Fibroblast of lung (primary cell): ENCODE measurements at regions not wholly inside any gene's neighbourhood (a gene's known extent, or its start where the extent isn't known, plus 50 kb on each side); places are given as distances from the start of the nearest gene placed in this dataset.
"Not testable (repeated sequence)": the region's sequence is repeated elsewhere in the genome, so short reads cannot be mapped to it uniquely, and the experiment has no call there.

Experiments used
- DNase-seq, 2 donors: peaks; one replicate each; pipeline versions ENCODE4 v3.0.0 to v3.0.0-alpha.2; 2010; ENCODE audit warnings: low read depth in 2 of 2
- H2AFZ ChIP-seq: 2 replicates; pipeline ENCODE4 v1.5.1; 2012; ENCODE audit warnings: low read length, control low read depth, inconsistent platforms
- H3K27ac ChIP-seq: 2 replicates; pipeline ENCODE4 v1.5.1; 2011; ENCODE audit warnings: low read length, control low read depth; ENCODE audit not compliant: insufficient read depth
- H3K27me3 ChIP-seq: 2 replicates; pipeline ENCODE4 v1.5.1; 2011; ENCODE audit warnings: mild to moderate bottlenecking, low read length; ENCODE audit not compliant: control insufficient read depth, insufficient read depth
- H3K36me3 ChIP-seq: 2 replicates; pipeline ENCODE4 v1.5.1; 2011; ENCODE audit warnings: low read length; ENCODE audit not compliant: control insufficient read depth, insufficient read depth
- H3K4me1 ChIP-seq: 2 replicates; pipeline ENCODE4 v1.5.1; 2011; ENCODE audit warnings: low read length; ENCODE audit not compliant: control insufficient read depth, insufficient read depth; ENCODE audit errors: extremely low read depth
- H3K4me2 ChIP-seq: 2 replicates; pipeline ENCODE4 v1.5.1; 2011; ENCODE audit warnings: low read length, control low read depth; ENCODE audit not compliant: insufficient read depth; ENCODE audit errors: extremely low read depth
- H3K4me3 ChIP-seq, 4 experiments: fragments of 200-600 bp in 1 of 4; sonication (generic) in 1 of 4; replicated peaks in 1 of 4; 2 replicates each; pipeline ENCODE4 v1.5.1; 2011 to 2016; ENCODE audit warnings: low read length in 4 of 4, low read depth in 3 of 4, mild to moderate bottlenecking in 3 of 4, control low read depth in 2 of 4, inconsistent platforms in 1 of 4, mixed read lengths in 1 of 4; ENCODE audit not compliant: insufficient read depth in 1 of 4; ENCODE audit errors: control extremely low read depth in 1 of 4
- H3K79me2 ChIP-seq: 2 replicates; pipeline ENCODE4 v1.5.1; 2012; ENCODE audit warnings: mild to moderate bottlenecking, low read length, inconsistent platforms; ENCODE audit not compliant: control insufficient read depth, insufficient read depth
- H3K9ac ChIP-seq: 2 replicates; pipeline ENCODE4 v1.5.1; 2011; ENCODE audit warnings: mild to moderate bottlenecking, low read length, control low read depth; ENCODE audit not compliant: insufficient read depth
- H3K9me3 ChIP-seq: 2 replicates; pipeline ENCODE4 v1.5.1; 2012; ENCODE audit warnings: low read depth, low read length; ENCODE audit not compliant: control insufficient read depth, insufficient read depth
- H4K20me1 ChIP-seq: 2 replicates; pipeline ENCODE4 v1.5.1; 2011; ENCODE audit warnings: low read length; ENCODE audit not compliant: control insufficient read depth, insufficient read depth; ENCODE audit errors: extremely low read depth
- EZH2 ChIP-seq: IDR thresholded peaks from 2 replicates; pipeline ENCODE4 v1.5.1; 2012; ENCODE audit warnings: low read length, control low read depth, mild to moderate bottlenecking; ENCODE audit errors: missing control alignments
- TF ChIP-seq, protein P1 (sequence below), 2 donors: IDR thresholded peaks in 1 of 2; conservative IDR thresholded peaks in 1 of 2; 1 replicate in 1 of 2; 2 replicates in 1 of 2; pipeline ENCODE4 v1.5.1; 2011 to 2012; ENCODE audit warnings: low read length in 2 of 2, control low read depth in 1 of 2, inconsistent platforms in 1 of 2, low read depth in 1 of 2, mild to moderate bottlenecking in 1 of 2

- TF ChIP-seq, protein P1, sequence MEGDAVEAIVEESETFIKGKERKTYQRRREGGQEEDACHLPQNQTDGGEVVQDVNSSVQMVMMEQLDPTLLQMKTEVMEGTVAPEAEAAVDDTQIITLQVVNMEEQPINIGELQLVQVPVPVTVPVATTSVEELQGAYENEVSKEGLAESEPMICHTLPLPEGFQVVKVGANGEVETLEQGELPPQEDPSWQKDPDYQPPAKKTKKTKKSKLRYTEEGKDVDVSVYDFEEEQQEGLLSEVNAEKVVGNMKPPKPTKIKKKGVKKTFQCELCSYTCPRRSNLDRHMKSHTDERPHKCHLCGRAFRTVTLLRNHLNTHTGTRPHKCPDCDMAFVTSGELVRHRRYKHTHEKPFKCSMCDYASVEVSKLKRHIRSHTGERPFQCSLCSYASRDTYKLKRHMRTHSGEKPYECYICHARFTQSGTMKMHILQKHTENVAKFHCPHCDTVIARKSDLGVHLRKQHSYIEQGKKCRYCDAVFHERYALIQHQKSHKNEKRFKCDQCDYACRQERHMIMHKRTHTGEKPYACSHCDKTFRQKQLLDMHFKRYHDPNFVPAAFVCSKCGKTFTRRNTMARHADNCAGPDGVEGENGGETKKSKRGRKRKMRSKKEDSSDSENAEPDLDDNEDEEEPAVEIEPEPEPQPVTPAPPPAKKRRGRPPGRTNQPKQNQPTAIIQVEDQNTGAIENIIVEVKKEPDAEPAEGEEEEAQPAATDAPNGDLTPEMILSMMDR (conservative IDR thresholded peaks at IDR 0.05 in 1 of 2, IDR thresholded peaks at IDR 0.05 in 1 of 2; ENCODE audit: low read depth in 1 of 2, low read length in 2 of 2) = no peak
- TF ChIP-seq EZH2 = no peak
- Histone ChIP-seq H3K27ac (no peak overlapping the region), H3K79me2 (no peaks in the 10 kb centered on the region), H3K4me2 (no peak overlapping the region), H3K27me3 (no peaks in the 10 kb centered on the region), H3K36me3 (no peaks in the 10 kb centered on the region), H4K20me1 (no peaks in the 10 kb centered on the region), H2AFZ (no peak overlapping the region), H3K9ac (no peak overlapping the region), H3K9me3 (no peaks in the 10 kb centered on the region), H3K4me3 (no peak overlapping the region), H3K4me1 (no peaks in the 10 kb centered on the region)
- DNase-seq = peak; percentile 17 to 68
These were observed 361.0 kb downstream of the ETV1 start for GRCh38 chr7:13628239-13629001.

- H3K27ac ChIP-seq, H3K36me3 ChIP-seq, H3K9me3 ChIP-seq, H4K20me1 ChIP-seq, H3K79me2 ChIP-seq, H3K9ac ChIP-seq, H3K4me2 ChIP-seq, H2AFZ ChIP-seq, H3K4me3 ChIP-seq, H3K27me3 ChIP-seq, H3K4me1 ChIP-seq: not testable (repeated sequence)
- peak in 1 of 2 donors; percentile 28 for DNase-seq
These were observed 358.0 kb downstream of the ETV1 start for GRCh38 chr7:13631207-13632049.

DNA sequence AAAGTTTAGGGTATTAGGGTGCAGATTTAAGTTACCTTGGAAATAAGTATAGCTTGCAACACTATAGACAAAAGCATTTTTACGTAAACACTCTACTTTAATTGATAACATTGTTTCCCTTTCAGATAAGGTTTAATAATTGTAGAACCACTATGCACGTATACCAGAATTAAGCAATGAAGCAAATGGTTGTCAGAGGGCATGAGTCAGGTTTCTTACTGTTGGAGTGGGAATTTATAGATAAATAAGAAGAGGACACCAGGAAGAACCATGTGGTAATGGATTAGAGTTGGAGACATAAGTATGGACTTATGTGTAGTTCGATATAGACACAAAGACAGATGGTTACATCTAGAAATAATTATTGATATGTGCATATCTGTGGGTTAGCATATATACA lies 355.6 kb downstream of the ETV1 start:
- Histone ChIP-seq H3K36me3 (no peaks in the 10 kb centered on the region), H2AFZ (no peak overlapping the region), H3K79me2 (no peaks in the 10 kb centered on the region), H4K20me1 (no peaks in the 10 kb centered on the region), H3K9me3 (no peaks in the 10 kb centered on the region), H3K9ac (no peak overlapping the region), H3K4me3 (no peak overlapping the region), H3K27ac (no peak overlapping the region), H3K27me3 (no peaks in the 10 kb centered on the region), H3K4me1 (no peaks in the 10 kb centered on the region), H3K4me2 (no peak overlapping the region)
- TF ChIP-seq, protein P1 (conservative IDR thresholded peaks at IDR 0.05 in 1 of 2, IDR thresholded peaks at IDR 0.05 in 1 of 2; ENCODE audit: low read depth in 1 of 2, low read length in 2 of 2) = no peak
- TF ChIP-seq EZH2 = no peak
- DNase-seq = peak in 1 of 2 donors; percentile 5
